ENCODE measurements at regions not wholly inside any gene's neighbourhood (a gene's known extent, or its start where the extent isn't known, plus 50 kb on each side); places are given as distances from the start of the nearest gene placed in this dataset. TPM values are rescaled to one million over a fixed set of nuclear protein-coding genes. Genes with fewer than 3 reads are reported as not detected.

DNA sequence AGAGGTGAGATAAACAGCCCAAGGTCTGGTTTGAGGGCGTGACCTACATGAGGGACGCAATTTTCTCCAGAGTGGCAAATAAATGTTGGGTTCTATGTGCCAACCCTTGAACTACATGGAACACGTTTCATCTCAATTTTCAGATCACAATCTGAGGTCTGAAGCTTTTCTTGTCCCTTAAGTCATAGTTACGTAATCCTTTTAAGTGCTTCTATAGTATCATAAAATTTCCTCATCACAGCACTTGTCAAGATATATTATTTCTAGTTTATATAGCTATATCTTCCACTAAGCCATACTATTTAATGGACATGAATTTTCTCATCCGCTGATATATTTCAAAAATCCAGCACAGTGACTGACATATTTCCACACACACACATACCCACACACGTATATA is 53.1 kb upstream of the GRIN3A start:
- TF ChIP-seq CTCF (IDR thresholded peaks at IDR 0.05; ENCODE audit: insufficient read depth, low read depth, low read length), result no peak
- H3K4me3 ChIP-seq (ENCODE audit: low read depth, low read length), result no peak overlapping the region
- no peaks in the 10 kb centered on the region for H3K27me3 ChIP-seq (ENCODE audit: control insufficient read depth, insufficient read depth, low read length)
- ChIA-PET CTCF (no interaction called here), POLR2A (no interaction called here)
- no peaks in the 10 kb centered on the region for H3K36me3 ChIP-seq (ENCODE audit: control insufficient read depth, insufficient read depth, low read length)
- no peak for DNase-seq (ENCODE audit: low read depth)

Small RNAs in the stretch of these regions (small RNA-seq; reads per million reads assigned to genes)
- gene RNU6-329P (ENCODE audit: insufficient read length, low read depth, low replicate concordance), result not detected

All from BJ (cell line).